Vagina (tissue), 2 donors: ENCODE measurements at regions not wholly inside any gene's neighbourhood (a gene's known extent, or its start where the extent isn't known, plus 50 kb on each side); places are given as distances from the start of the nearest gene placed in this dataset.
"Not testable (repeated sequence)": the region's sequence is repeated elsewhere in the genome, so short reads cannot be mapped to it uniquely, and the experiment has no call there.

Source experiments
- DNase-seq, 2 donors: peaks; one replicate each; pipeline ENCODE4 v3.0.0-alpha.2; 2017; ENCODE audit errors: extremely low spot score in 2 of 2
- H3K27ac ChIP-seq: fragments of 200-600 bp; sonication (generic); one replicate; pipeline ENCODE4 v1.5.1; 2019
- H3K27me3 ChIP-seq: fragments of 200-600 bp; sonication (generic); one replicate; pipeline ENCODE4 v1.5.1; 2019
- H3K36me3 ChIP-seq, 2 donors: fragments of 200-600 bp; sonication (generic); one replicate each; pipeline ENCODE4 v1.5.1; 2017 to 2019
- H3K4me1 ChIP-seq: fragments of 200-600 bp; sonication (generic); one replicate; pipeline ENCODE4 v1.5.1; 2019
- H3K4me3 ChIP-seq, 2 donors: fragments of 200-600 bp; sonication (generic); 1 replicate in 1 of 2; 2 replicates in 1 of 2; pipeline ENCODE4 v1.5.1; 2016 to 2019
- H3K9me3 ChIP-seq: fragments of 200-600 bp; sonication (generic); one replicate; pipeline ENCODE4 v1.5.1; 2019
- CTCF ChIP-seq, 3 experiments: fragments of 450-650 bp in 2 of 3; fragments of 200-600 bp in 1 of 3; sonication (generic) in 1 of 3; IDR thresholded peaks; one replicate each; pipeline ENCODE4 v1.5.1; 2017 to 2019; ENCODE audit warnings: antibody characterized with exemption in 3 of 3, mild to moderate bottlenecking in 2 of 3, moderate library complexity in 2 of 3
- POLR2A ChIP-seq, 2 donors: fragments of 450-650 bp; IDR thresholded peaks; one replicate each; pipeline ENCODE4 v1.6.1; 2017; ENCODE audit warnings: antibody characterized with exemption in 2 of 2, mild to moderate bottlenecking in 2 of 2, moderate library complexity in 2 of 2
- POLR2AphosphoS5 ChIP-seq, 2 donors: sonication (generic); formaldehyde crosslinking; IDR thresholded peaks; one replicate each; pipeline ENCODE4 v1.9.0; 2017; ENCODE audit warnings: antibody characterized with exemption in 2 of 2, mild to moderate bottlenecking in 2 of 2, low read depth in 1 of 2; ENCODE audit not compliant: insufficient read depth in 1 of 2
- intact Hi-C: fragments of 100-400 bp; cut with DNase I; formaldehyde crosslinking; loops from one replicate; pipeline ENCODE4 v1.15.1; 2023

DNA sequence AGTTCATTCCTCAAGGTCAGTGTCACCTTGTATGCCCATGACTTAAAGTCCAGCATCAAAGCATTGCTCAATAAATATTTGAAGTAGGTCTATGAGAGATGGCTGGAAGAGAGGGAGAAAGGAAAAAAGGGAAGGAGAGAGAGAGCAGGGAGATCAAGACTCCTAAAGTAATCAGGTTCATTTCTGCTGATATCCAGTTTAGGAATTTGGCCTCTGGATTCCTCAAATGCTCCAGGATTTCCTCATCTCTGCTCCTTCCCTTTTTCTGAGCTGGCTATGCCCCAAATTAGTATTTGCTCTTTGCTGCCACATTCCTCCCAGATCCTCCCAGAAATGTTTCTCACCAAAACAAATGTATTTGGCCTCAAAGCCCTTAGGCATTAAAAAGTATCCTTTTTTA, 739.4 kb upstream of the CHAC2 start:
- no peak for DNase-seq
- Histone ChIP-seq H3K36me3 (no peaks in the 10 kb centered on the region), H3K4me1 (no peaks in the 10 kb centered on the region), H3K27ac (no peak overlapping the region), H3K27me3 (no peaks in the 10 kb centered on the region), H3K4me3 (no peak overlapping the region), H3K9me3 (no peaks in the 10 kb centered on the region)
- TF ChIP-seq POLR2AphosphoS5 (IDR thresholded peaks at IDR 0.05; ENCODE audit: insufficient read depth in 1 of 2, low read depth in 1 of 2): no peak
- no peak for TF ChIP-seq POLR2A (IDR thresholded peaks at IDR 0.05)
- no peak for TF ChIP-seq CTCF (IDR thresholded peaks at IDR 0.05)
- intact Hi-C loops: no loop called here

GRCh38 chr2:53022248-53022647, 745.4 kb upstream of the CHAC2 start:
- intact Hi-C loops, DNase-seq, H3K27ac ChIP-seq, H3K27me3 ChIP-seq, H3K9me3 ChIP-seq, H3K4me1 ChIP-seq, H3K4me3 ChIP-seq, H3K36me3 ChIP-seq: not testable (repeated sequence)

DNA sequence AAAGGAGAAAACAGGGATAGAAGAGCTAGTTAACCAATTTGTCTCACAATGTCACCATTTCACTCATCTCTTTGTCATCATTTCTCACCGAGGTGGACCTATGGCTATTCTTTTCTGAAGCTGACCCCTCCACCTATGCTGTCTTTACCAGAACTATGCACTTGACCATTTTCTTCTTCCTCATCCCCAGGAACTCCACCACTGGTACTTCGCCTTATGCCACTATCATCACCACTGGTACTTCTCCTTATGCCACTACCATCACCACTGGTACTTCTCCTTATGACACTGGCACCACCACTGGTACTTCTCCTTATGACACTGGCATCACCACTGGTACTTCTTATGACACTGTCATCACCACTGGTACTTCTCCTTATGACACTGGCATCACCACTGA, 745.8 kb upstream of the CHAC2 start:
- H3K27me3 ChIP-seq: no peaks in the 10 kb centered on the region
- intact Hi-C loops: no loop called here
- H3K9me3 ChIP-seq: no peaks in the 10 kb centered on the region
- DNase-seq: no peak
- H3K4me3 ChIP-seq: no peak overlapping the region
- TF ChIP-seq POLR2AphosphoS5 (IDR thresholded peaks at IDR 0.05; ENCODE audit: insufficient read depth in 1 of 2, low read depth in 1 of 2): no peak
- TF ChIP-seq CTCF (IDR thresholded peaks at IDR 0.05): no peak
- no peak for TF ChIP-seq POLR2A (IDR thresholded peaks at IDR 0.05)
- no peak overlapping the region for H3K27ac ChIP-seq
- no peaks in the 10 kb centered on the region for H3K36me3 ChIP-seq
- H3K4me1 ChIP-seq: no peaks in the 10 kb centered on the region

- Histone ChIP-seq H3K36me3 (no peaks in the 10 kb centered on the region), H3K4me3 (no peak overlapping the region), H3K9me3 (no peaks in the 10 kb centered on the region), H3K27ac (no peak overlapping the region), H3K4me1 (no peaks in the 10 kb centered on the region), H3K27me3 (no peaks in the 10 kb centered on the region)
- no peak for TF ChIP-seq POLR2AphosphoS5 (IDR thresholded peaks at IDR 0.05; ENCODE audit: insufficient read depth in 1 of 2, low read depth in 1 of 2)
- no peak for TF ChIP-seq CTCF (IDR thresholded peaks at IDR 0.05)
- no peak for TF ChIP-seq POLR2A (IDR thresholded peaks at IDR 0.05)
- intact Hi-C loops: no loop called here
- DNase-seq: no peak
These were observed 746.3 kb upstream of the CHAC2 start for GRCh38 chr2:53021292-53021691.

GRCh38 chr2:53018825-53019425, 748.7 kb upstream of the CHAC2 start:
- DNase-seq: no peak
- no peak overlapping the region for H3K4me3 ChIP-seq
- no peak for TF ChIP-seq CTCF (IDR thresholded peaks at IDR 0.05)
- no peak for TF ChIP-seq POLR2AphosphoS5 (IDR thresholded peaks at IDR 0.05; ENCODE audit: insufficient read depth in 1 of 2, low read depth in 1 of 2)
- TF ChIP-seq POLR2A (IDR thresholded peaks at IDR 0.05): no peak

More at GRCh38 chr2:53018825-53019425, 748.7 kb upstream of the CHAC2 start:
- intact Hi-C loops: no loop called here
- Histone ChIP-seq H3K4me1 (no peaks in the 10 kb centered on the region), H3K9me3 (no peaks in the 10 kb centered on the region), H3K36me3 (no peaks in the 10 kb centered on the region), H3K27me3 (no peaks in the 10 kb centered on the region), H3K27ac (no peak overlapping the region)
